Right lobe of liver (tissue), 6 donors: ENCODE measurements at regions not wholly inside any gene's neighbourhood (a gene's known extent, or its start where the extent isn't known, plus 50 kb on each side); places are given as distances from the start of the nearest gene placed in this dataset.

Experiments
- ATAC-seq, 4 donors: fragments of 200-7000 bp; cut with Tn5 transposase; one replicate each; pipeline ENCODE4 v1.9.1; 2020; ENCODE audit warnings: mild to moderate bottlenecking in 4 of 4, moderate library complexity in 4 of 4
- DNase-seq, 3 donors: peaks; one replicate each; pipeline ENCODE4 v3.0.0-alpha.2; 2020
- H3K27ac ChIP-seq, 3 donors: fragments of 200-600 bp; one replicate each; pipeline ENCODE4 v1.8.0; 2022
- H3K27me3 ChIP-seq, 2 donors: fragments of 200-600 bp; one replicate each; pipeline ENCODE4 v1.8.0; 2022
- H3K36me3 ChIP-seq, 4 donors: fragments of 200-600 bp; sonication (generic) in 1 of 4; one replicate each; pipeline versions ENCODE4 v1.5.1 to v1.8.0; 2017 to 2022; ENCODE audit warnings: control low read depth in 1 of 4
- H3K4me1 ChIP-seq, 4 donors: fragments of 200-600 bp; sonication (generic) in 1 of 4; one replicate each; pipeline versions ENCODE4 v1.5.1 to v1.8.0; 2017 to 2022; ENCODE audit warnings: control low read depth in 1 of 4
- H3K4me3 ChIP-seq, 3 donors: fragments of 200-600 bp; one replicate each; pipeline ENCODE4 v1.8.0; 2022
- H3K9me3 ChIP-seq, 4 donors: fragments of 200-600 bp; sonication (generic) in 1 of 4; one replicate each; pipeline versions ENCODE4 v1.5.1 to v1.8.0; 2017 to 2022; ENCODE audit warnings: control low read depth in 1 of 4
- POLR2A ChIP-seq: fragments of 450-650 bp; IDR thresholded peaks from one replicate; pipeline ENCODE4 v1.6.1; 2017; ENCODE audit warnings: antibody characterized with exemption, mild to moderate bottlenecking
- whole genome bisulfite sequencing: methylation state at CpG from one replicate; pipeline ENCODE4 v1.1.6; 2018; ENCODE audit warnings: low coverage, low lambda C conversion rate; ENCODE audit not compliant: insufficient coverage; ENCODE audit errors: missing lambda C conversion rate; 5-methylcytosine and 5-hydroxymethylcytosine counted together
- intact Hi-C, 2 donors: fragments of 100-400 bp; cut with DNase I; formaldehyde crosslinking; loops; one replicate each; pipeline versions ENCODE4 v1.11.2 to v1.14.1; 2022
- TF ChIP-seq, protein P1 (sequence below), 4 donors: fragments of 200-600 bp in 3 of 4; fragments of 450-650 bp in 1 of 4; IDR thresholded peaks; one replicate each; pipeline versions ENCODE4 v1.5.1 to v1.8.0; 2016 to 2022; ENCODE audit warnings: antibody characterized with exemption in 4 of 4, mild to moderate bottlenecking in 2 of 4
- donor health status: DM: no; HTN: yes; CAD: no.
- donor health status: DM: no; HTN: no; CAD: no.
- donor health status: DM: no; HTN: no; CAD: no.
- donor health status: DM: no; HTN: yes; CAD: no.
- donor health status: DM: no; HTN: yes; CAD: no.

DNA sequence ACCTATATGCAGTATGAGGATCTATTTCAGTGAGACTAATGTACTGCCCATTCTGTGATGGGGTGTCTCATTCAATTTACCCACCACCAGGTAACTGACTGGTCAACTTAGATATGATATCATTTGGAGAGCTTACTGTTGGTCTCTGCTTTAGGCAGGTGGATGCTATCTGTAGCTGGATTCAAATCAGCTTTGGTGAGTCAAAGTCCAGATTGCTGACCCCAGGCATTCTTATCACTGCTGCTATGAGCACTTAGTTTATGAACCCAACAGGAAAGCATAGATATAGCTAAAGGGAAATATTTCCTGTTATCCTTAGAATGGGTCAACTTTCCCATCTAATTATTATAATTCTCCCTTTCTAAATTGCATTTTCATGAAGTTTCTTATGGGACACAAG is 1295.2 kb upstream of the SPRY2 start:
- H3K9me3 ChIP-seq = no peaks in the 10 kb centered on the region
- no peaks in the 10 kb centered on the region for H3K36me3 ChIP-seq
- intact Hi-C loops = no loop called here
- ATAC-seq (peak in 1 of 4 donors; percentile 67), DNase-seq (no peak)
- no peak overlapping the region for H3K27ac ChIP-seq
- TF ChIP-seq, protein P1, sequence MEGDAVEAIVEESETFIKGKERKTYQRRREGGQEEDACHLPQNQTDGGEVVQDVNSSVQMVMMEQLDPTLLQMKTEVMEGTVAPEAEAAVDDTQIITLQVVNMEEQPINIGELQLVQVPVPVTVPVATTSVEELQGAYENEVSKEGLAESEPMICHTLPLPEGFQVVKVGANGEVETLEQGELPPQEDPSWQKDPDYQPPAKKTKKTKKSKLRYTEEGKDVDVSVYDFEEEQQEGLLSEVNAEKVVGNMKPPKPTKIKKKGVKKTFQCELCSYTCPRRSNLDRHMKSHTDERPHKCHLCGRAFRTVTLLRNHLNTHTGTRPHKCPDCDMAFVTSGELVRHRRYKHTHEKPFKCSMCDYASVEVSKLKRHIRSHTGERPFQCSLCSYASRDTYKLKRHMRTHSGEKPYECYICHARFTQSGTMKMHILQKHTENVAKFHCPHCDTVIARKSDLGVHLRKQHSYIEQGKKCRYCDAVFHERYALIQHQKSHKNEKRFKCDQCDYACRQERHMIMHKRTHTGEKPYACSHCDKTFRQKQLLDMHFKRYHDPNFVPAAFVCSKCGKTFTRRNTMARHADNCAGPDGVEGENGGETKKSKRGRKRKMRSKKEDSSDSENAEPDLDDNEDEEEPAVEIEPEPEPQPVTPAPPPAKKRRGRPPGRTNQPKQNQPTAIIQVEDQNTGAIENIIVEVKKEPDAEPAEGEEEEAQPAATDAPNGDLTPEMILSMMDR (IDR thresholded peaks at IDR 0.05) = no peak
- no peak for TF ChIP-seq POLR2A
- H3K4me1 ChIP-seq = no peaks in the 10 kb centered on the region
- no peak overlapping the region for H3K4me3 ChIP-seq
- no peaks in the 10 kb centered on the region for H3K27me3 ChIP-seq

DNA sequence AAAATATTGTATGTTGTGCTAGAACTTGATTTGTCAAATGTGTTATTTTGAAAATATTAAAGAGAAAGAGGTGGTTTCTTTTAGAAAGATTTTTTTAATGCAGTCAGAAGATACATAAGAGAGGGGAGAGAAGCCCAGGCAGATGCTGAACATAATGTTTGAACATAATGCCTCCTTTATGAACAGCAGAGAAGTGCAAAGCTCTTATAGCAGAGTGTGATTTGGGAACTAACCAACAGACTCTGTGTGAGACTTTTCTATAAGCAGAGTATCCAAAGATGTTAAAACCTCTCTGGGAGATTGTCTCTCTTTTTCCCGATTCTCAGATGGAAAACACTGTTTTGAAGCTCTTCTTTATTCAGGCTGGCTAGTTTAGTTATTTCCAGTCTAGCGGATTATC is 1274.1 kb upstream of the SPRY2 start:
- DNase-seq = no peak
- 48% methylated on average over 2 of the region's 2 CpGs for WGBS
- no peaks in the 10 kb centered on the region for H3K9me3 ChIP-seq
- no peaks in the 10 kb centered on the region for H3K4me1 ChIP-seq
- intact Hi-C loops = no loop called here
- H3K4me3 ChIP-seq = no peak overlapping the region
- ATAC-seq = no peak
- no peak overlapping the region for H3K27ac ChIP-seq
- H3K36me3 ChIP-seq = no peaks in the 10 kb centered on the region
- H3K27me3 ChIP-seq = no peaks in the 10 kb centered on the region
- TF ChIP-seq, protein P1 (IDR thresholded peaks at IDR 0.05) = no peak
- TF ChIP-seq POLR2A = no peak

DNA sequence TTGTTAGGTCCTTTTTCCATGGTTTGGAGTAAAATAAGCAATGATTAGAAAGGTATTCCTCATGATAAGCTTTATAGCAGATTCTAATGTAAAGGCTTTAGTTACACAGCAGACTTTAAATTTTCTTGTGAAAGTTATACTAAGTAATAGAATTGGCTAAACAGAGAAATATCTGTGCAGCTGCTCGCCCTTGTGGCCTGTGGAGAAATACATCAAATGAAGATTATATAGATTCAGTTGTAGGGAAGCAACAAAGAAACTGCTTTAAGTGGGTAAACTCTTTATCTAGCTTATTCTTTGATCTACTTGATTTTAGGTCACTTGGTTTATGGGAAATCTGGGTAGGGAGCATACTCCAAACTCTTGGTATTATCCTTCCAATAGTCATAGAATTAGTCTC is 1269.7 kb upstream of the SPRY2 start:
- H3K4me3 ChIP-seq = no peak overlapping the region
- intact Hi-C loops = no loop called here
- no peaks in the 10 kb centered on the region for H3K4me1 ChIP-seq
- DNase-seq (no peak), ATAC-seq (no peak)
- 29% methylated on average over 1 of the region's 1 CpG for WGBS
- no peaks in the 10 kb centered on the region for H3K36me3 ChIP-seq
- H3K27me3 ChIP-seq = no peaks in the 10 kb centered on the region
- H3K9me3 ChIP-seq = no peaks in the 10 kb centered on the region
- H3K27ac ChIP-seq = no peak overlapping the region
- TF ChIP-seq, protein P1 (IDR thresholded peaks at IDR 0.05) = peak in 2 of 4 donors; percentile 18 to 19
- no peak for TF ChIP-seq POLR2A

DNA sequence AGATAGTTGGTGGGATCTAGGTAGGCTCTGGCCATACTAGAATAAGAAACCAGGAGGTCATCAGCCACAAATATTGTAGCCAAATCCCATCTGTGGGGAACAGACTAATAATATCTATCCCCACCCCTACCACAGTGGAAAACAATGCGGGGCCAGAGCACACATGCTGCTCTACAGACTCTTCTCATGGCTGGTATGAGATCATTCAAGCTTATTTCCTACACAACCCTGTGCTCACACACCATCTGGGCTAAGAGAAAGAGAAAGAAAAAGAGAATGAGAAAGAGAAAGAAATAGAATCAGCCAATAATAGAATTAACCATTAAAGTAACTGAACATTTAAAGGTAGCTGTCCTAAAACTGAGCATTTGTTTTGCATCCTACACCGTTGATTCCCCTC is 1268.4 kb upstream of the SPRY2 start:
- H3K27ac ChIP-seq = no peak overlapping the region
- ATAC-seq (no peak), DNase-seq (no peak)
- no peaks in the 10 kb centered on the region for H3K27me3 ChIP-seq
- intact Hi-C loops = no loop called here
- no peak overlapping the region for H3K4me3 ChIP-seq
- H3K9me3 ChIP-seq = no peaks in the 10 kb centered on the region
- H3K4me1 ChIP-seq = no peaks in the 10 kb centered on the region
- WGBS = 57% methylated on average over 2 of the region's 2 CpGs
- no peaks in the 10 kb centered on the region for H3K36me3 ChIP-seq
- no peak for TF ChIP-seq POLR2A
- TF ChIP-seq, protein P1 (IDR thresholded peaks at IDR 0.05) = no peak

DNA sequence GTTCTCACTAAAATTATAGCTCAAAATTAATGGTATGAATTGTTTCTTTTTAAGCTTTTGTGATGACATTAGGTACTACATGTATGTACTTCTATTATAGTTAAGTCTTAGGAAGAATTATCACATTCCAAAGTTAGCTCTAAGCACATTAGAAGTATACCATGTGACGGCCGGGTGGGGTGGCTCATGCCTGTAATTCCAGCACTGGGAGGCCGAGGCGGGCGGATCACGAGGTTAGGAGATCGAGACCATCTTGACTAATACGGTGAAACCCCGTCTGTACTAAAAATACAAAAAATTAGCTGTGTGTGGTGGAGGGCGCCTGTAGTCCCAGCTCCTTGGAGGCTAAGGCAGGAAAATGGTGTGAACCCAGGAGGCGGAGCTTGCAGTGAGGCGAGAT is 1265.1 kb upstream of the SPRY2 start:
- intact Hi-C loops = no loop called here
- no peak for TF ChIP-seq POLR2A
- TF ChIP-seq, protein P1 (IDR thresholded peaks at IDR 0.05) = no peak
- H3K27ac ChIP-seq = no peak overlapping the region
- H3K9me3 ChIP-seq = no peaks in the 10 kb centered on the region
- H3K4me3 ChIP-seq = no peak overlapping the region
- WGBS = 80% methylated on average over 12 of the region's 12 CpGs
- H3K36me3 ChIP-seq = no peaks in the 10 kb centered on the region
- DNase-seq (no peak), ATAC-seq (no peak)
- H3K27me3 ChIP-seq = no peaks in the 10 kb centered on the region
- no peaks in the 10 kb centered on the region for H3K4me1 ChIP-seq
